ENCODE measurements at regions not wholly inside any gene's neighbourhood (a gene's known extent, or its start where the extent isn't known, plus 50 kb on each side); places are given as distances from the start of the nearest gene placed in this dataset.

- peaks cover 0 to 17% (median 7%) of the 10 kb centered on the region in 9 donors for H3K9me3 Mint-ChIP-seq
Observed at GRCh38 chrX:9258421-9259104, 206.3 kb upstream of the TBL1X start.

GRCh38 chrX:9260603-9261002, 204.3 kb upstream of the TBL1X start:
- peaks cover 0 to 17% (median 7%) of the 10 kb centered on the region in 9 donors for H3K9me3 Mint-ChIP-seq
- POLR2A ChIA-PET: no interaction called here
- H3K4me1 Mint-ChIP-seq: peaks cover 0 to 2% (median under 1%) of the 10 kb centered on the region in 4 donors
- H3K4me3 Mint-ChIP-seq: no peak overlapping the region
- no peak for ATAC-seq
- H3K27ac Mint-ChIP-seq: no peak overlapping the region
- H3K36me3 Mint-ChIP-seq: peaks cover 0 to 7% (median 2%) of the 10 kb centered on the region in 3 donors
- no peak for DNase-seq
- H3K27me3 Mint-ChIP-seq: no peaks in the 10 kb centered on the region

More at GRCh38 chrX:9258421-9259104, 206.3 kb upstream of the TBL1X start:
- peaks cover 0 to 2% (median under 1%) of the 10 kb centered on the region in 4 donors for H3K4me1 Mint-ChIP-seq
- H3K27me3 Mint-ChIP-seq: no peaks in the 10 kb centered on the region
- ATAC-seq: no peak
- H3K27ac Mint-ChIP-seq: no peak overlapping the region
- H3K36me3 Mint-ChIP-seq: peaks cover 0 to 7% (median 2%) of the 10 kb centered on the region in 3 donors
- DNase-seq: no peak
- no peak overlapping the region for H3K4me3 Mint-ChIP-seq
- POLR2A ChIA-PET: no interaction called here

GRCh38 chrX:9267415-9267814, 197.4 kb upstream of the TBL1X start:
- Mint-ChIP-seq H3K4me1 (peaks cover 0 to 2% (median 0%) of the 10 kb centered on the region in 4 donors), H3K36me3 (peaks cover 0 to 2% (median 0%) of the 10 kb centered on the region in 3 donors), H3K9me3 (peaks cover 0 to 9% (median 0%) of the 10 kb centered on the region in 9 donors), H3K4me3 (no peak overlapping the region), H3K27ac (no peak overlapping the region), H3K27me3 (peaks cover 0 to 2% (median 0%) of the 10 kb centered on the region in 5 donors)
- DNase-seq (no peak), ATAC-seq (no peak)
- POLR2A ChIA-PET: no interaction called here

- H3K36me3 Mint-ChIP-seq: peaks cover 0 to 2% (median 0%) of the 10 kb centered on the region in 3 donors
- ATAC-seq (no peak), DNase-seq (no peak)
- H3K4me1 Mint-ChIP-seq: peaks cover 0 to 8% (median 2%) of the 10 kb centered on the region in 4 donors
- H3K4me3 Mint-ChIP-seq: no peak overlapping the region
- POLR2A ChIA-PET: no interaction called here
- H3K27ac Mint-ChIP-seq: no peak overlapping the region
- peaks cover 0 to 2% (median 0%) of the 10 kb centered on the region in 5 donors for H3K27me3 Mint-ChIP-seq
- peaks cover 0 to 14% (median 0%) of the 10 kb centered on the region in 9 donors for H3K9me3 Mint-ChIP-seq
Observed at GRCh38 chrX:9269134-9269533, 195.7 kb upstream of the TBL1X start.

GRCh38 chrX:9271789-9272525, 192.9 kb upstream of the TBL1X start:
- no peak for DNase-seq
- H3K36me3 Mint-ChIP-seq: peaks cover 0 to 2% (median 0%) of the 10 kb centered on the region in 3 donors
- no peak for ATAC-seq
- H3K27ac Mint-ChIP-seq: no peak overlapping the region
- H3K4me1 Mint-ChIP-seq: peaks cover 0 to 8% (median 2%) of the 10 kb centered on the region in 4 donors
- H3K4me3 Mint-ChIP-seq: no peak overlapping the region
- H3K9me3 Mint-ChIP-seq: peaks cover 0 to 14% (median 0%) of the 10 kb centered on the region in 9 donors
- POLR2A ChIA-PET: no interaction called here
- H3K27me3 Mint-ChIP-seq: peaks cover 0 to 2% (median 0%) of the 10 kb centered on the region in 5 donors

- POLR2A ChIA-PET: no interaction called here
- Mint-ChIP-seq H3K27me3 (no peaks in the 10 kb centered on the region), H3K4me3 (no peak overlapping the region)
Observed at GRCh38 chrX:9273744-9274143, 191.1 kb upstream of the TBL1X start.

GRCh38 chrX:9278475-9279233, 186.2 kb upstream of the TBL1X start:
- Mint-ChIP-seq H3K9me3 (peaks cover 0 to 2% (median 0%) of the 10 kb centered on the region in 9 donors), H3K27ac (peak overlapping the region in 5 of 10 donors; percentile 22 to 85 (median 64)), H3K27me3 (no peaks in the 10 kb centered on the region), H3K4me1 (peaks cover 2 to 15% (median 12%) of the 10 kb centered on the region in 4 donors), H3K36me3 (no peaks in the 10 kb centered on the region), H3K4me3 (peak overlapping the region in 5 of 10 donors; percentile 14 to 57 (median 48))
- DNase-seq: no peak
- POLR2A ChIA-PET: no interaction called here
- no peak for ATAC-seq

More at GRCh38 chrX:9273744-9274143, 191.1 kb upstream of the TBL1X start:
- Mint-ChIP-seq H3K9me3 (peaks cover 0 to 14% (median 0%) of the 10 kb centered on the region in 9 donors), H3K36me3 (no peaks in the 10 kb centered on the region), H3K27ac (peak overlapping the region in 2 of 10 donors; percentile 14 to 32), H3K4me1 (peaks cover 1 to 8% (median 2%) of the 10 kb centered on the region in 4 donors)
- DNase-seq (no peak), ATAC-seq (no peak)

GRCh38 chrX:9279234-9279544, 185.7 kb upstream of the TBL1X start:
- H3K36me3 Mint-ChIP-seq: no peaks in the 10 kb centered on the region
- peak overlapping the region in 5 of 10 donors; percentile 14 to 57 (median 48) for H3K4me3 Mint-ChIP-seq
- peak overlapping the region in 5 of 10 donors; percentile 22 to 70 (median 40) for H3K27ac Mint-ChIP-seq
- H3K9me3 Mint-ChIP-seq: peaks cover 0 to 2% (median 0%) of the 10 kb centered on the region in 9 donors
- no peak for ATAC-seq
- peaks cover 2 to 18% (median 12%) of the 10 kb centered on the region in 4 donors for H3K4me1 Mint-ChIP-seq
- DNase-seq: no peak
- POLR2A ChIA-PET: no interaction called here
- H3K27me3 Mint-ChIP-seq: no peaks in the 10 kb centered on the region

GRCh38 chrX:9280831-9281230, 184.0 kb upstream of the TBL1X start:
- Mint-ChIP-seq H3K27ac (no peak overlapping the region), H3K9me3 (peaks cover 0 to 2% (median 0%) of the 10 kb centered on the region in 9 donors), H3K4me1 (peaks cover 8 to 30% (median 19%) of the 10 kb centered on the region in 4 donors), H3K4me3 (no peak overlapping the region), H3K36me3 (no peaks in the 10 kb centered on the region), H3K27me3 (no peaks in the 10 kb centered on the region)
- DNase-seq (no peak), ATAC-seq (no peak)
- POLR2A ChIA-PET: no interaction called here

- POLR2A ChIA-PET: no interaction called here
- H3K27me3 Mint-ChIP-seq: no peaks in the 10 kb centered on the region
- H3K9me3 Mint-ChIP-seq: peaks cover 0 to 2% (median 0%) of the 10 kb centered on the region in 9 donors
- ATAC-seq (no peak), DNase-seq (no peak)
- H3K4me3 Mint-ChIP-seq: no peak overlapping the region
- no peak overlapping the region for H3K27ac Mint-ChIP-seq
- no peaks in the 10 kb centered on the region for H3K36me3 Mint-ChIP-seq
- peaks cover 8 to 35% (median 23%) of the 10 kb centered on the region in 4 donors for H3K4me1 Mint-ChIP-seq
Observed at GRCh38 chrX:9282325-9282724, 182.5 kb upstream of the TBL1X start.

GRCh38 chrX:9285342-9285771, 179.5 kb upstream of the TBL1X start:
- H3K4me1 Mint-ChIP-seq: peaks cover 8 to 30% (median 14%) of the 10 kb centered on the region in 4 donors
- peak overlapping the region in 4 of 10 donors; percentile 71 to 96 (median 76) for H3K27ac Mint-ChIP-seq
- peak overlapping the region in 3 of 10 donors; percentile 21 to 39 (median 33) for H3K4me3 Mint-ChIP-seq
- ATAC-seq: no peak
- no peaks in the 10 kb centered on the region for H3K27me3 Mint-ChIP-seq
- peak in 1 of 10 donors; percentile 3 for DNase-seq
- H3K36me3 Mint-ChIP-seq: no peaks in the 10 kb centered on the region
- H3K9me3 Mint-ChIP-seq: peaks cover 0 to 4% (median 0%) of the 10 kb centered on the region in 9 donors
- POLR2A ChIA-PET: no interaction called here

- Mint-ChIP-seq H3K4me3 (no peak overlapping the region), H3K9me3 (peaks cover 0 to 4% (median 0%) of the 10 kb centered on the region in 9 donors), H3K27ac (peak overlapping the region in 3 of 10 donors; percentile 40 to 96 (median 68)), H3K27me3 (no peaks in the 10 kb centered on the region), H3K4me1 (peaks cover 8 to 32% (median 15%) of the 10 kb centered on the region in 4 donors), H3K36me3 (no peaks in the 10 kb centered on the region)
- ATAC-seq (no peak), DNase-seq (no peak)
- POLR2A ChIA-PET: no interaction called here
Observed at GRCh38 chrX:9286234-9286633, 178.6 kb upstream of the TBL1X start.
